Lower lobe of right lung (tissue), 2 donors: ENCODE measurements at regions not wholly inside any gene's neighbourhood (a gene's known extent, or its start where the extent isn't known, plus 50 kb on each side); places are given as distances from the start of the nearest gene placed in this dataset.
"Not testable (repeated sequence)": the region's sequence is repeated elsewhere in the genome, so short reads cannot be mapped to it uniquely, and the experiment has no call there.

Experiments used
- ATAC-seq, 2 donors: fragments of 200-7000 bp; cut with Tn5 transposase; one replicate each; pipeline ENCODE4 v1.9.1; 2020 to 2022; ENCODE audit warnings: mild to moderate bottlenecking in 2 of 2, moderate library complexity in 2 of 2
- DNase-seq: peaks from one replicate; pipeline ENCODE4 v3.0.0-alpha.2; 2020
- H3K27ac ChIP-seq: fragments of 200-600 bp; one replicate; pipeline ENCODE4 v1.8.0; 2022
- H3K27me3 ChIP-seq: fragments of 200-600 bp; one replicate; pipeline ENCODE4 v1.8.0; 2022; ENCODE audit warnings: low read depth
- H3K36me3 ChIP-seq: fragments of 200-600 bp; one replicate; pipeline ENCODE4 v1.8.0; 2022; ENCODE audit warnings: mild to moderate bottlenecking
- H3K4me1 ChIP-seq: fragments of 200-600 bp; one replicate; pipeline ENCODE4 v1.8.0; 2022
- H3K4me3 ChIP-seq: fragments of 200-600 bp; one replicate; pipeline ENCODE4 v1.8.0; 2022; ENCODE audit warnings: mild to moderate bottlenecking
- H3K9me3 ChIP-seq: fragments of 200-600 bp; one replicate; pipeline ENCODE4 v1.8.0; 2022
- intact Hi-C: fragments of 100-400 bp; cut with DNase I; formaldehyde crosslinking; loops from one replicate; pipeline ENCODE4 v1.11.0; 2022
- TF ChIP-seq, protein P1 (sequence below): fragments of 200-600 bp; IDR thresholded peaks from one replicate; pipeline ENCODE4 v1.8.0; 2022; ENCODE audit warnings: antibody characterized with exemption, mild to moderate bottlenecking
- donor health status: DM: no; HTN: yes; CAD: no; lungs with severe emphysema.

DNA sequence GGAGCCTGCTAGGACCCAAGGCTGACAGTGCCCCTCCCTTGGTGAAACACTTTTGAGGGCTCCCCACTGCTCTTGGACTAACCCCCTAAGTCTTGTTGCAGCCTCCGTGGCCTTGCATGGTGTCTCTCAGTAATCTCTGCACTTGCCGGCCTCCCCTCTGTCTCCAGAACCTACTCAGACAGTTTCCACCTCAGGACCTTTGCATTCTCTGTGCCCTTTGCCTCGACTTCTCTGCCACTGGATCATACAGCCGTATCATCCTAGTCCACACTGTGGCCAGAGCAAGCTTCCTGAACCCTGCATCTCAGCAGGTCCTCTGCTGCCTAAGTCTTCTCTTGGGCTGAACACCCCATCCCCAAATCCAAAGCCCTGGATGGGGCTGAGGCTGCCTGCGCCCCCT, 152.0 kb upstream of the PTPN1 start:
- Histone ChIP-seq H3K9me3 (no peaks in the 10 kb centered on the region), H3K4me1 (peaks cover 6% of the 10 kb centered on the region), H3K4me3 (no peak overlapping the region), H3K27me3 (no peaks in the 10 kb centered on the region), H3K36me3 (no peaks in the 10 kb centered on the region), H3K27ac (no peak overlapping the region)
- DNase-seq (no peak), ATAC-seq (no peak)
- TF ChIP-seq, protein P1, sequence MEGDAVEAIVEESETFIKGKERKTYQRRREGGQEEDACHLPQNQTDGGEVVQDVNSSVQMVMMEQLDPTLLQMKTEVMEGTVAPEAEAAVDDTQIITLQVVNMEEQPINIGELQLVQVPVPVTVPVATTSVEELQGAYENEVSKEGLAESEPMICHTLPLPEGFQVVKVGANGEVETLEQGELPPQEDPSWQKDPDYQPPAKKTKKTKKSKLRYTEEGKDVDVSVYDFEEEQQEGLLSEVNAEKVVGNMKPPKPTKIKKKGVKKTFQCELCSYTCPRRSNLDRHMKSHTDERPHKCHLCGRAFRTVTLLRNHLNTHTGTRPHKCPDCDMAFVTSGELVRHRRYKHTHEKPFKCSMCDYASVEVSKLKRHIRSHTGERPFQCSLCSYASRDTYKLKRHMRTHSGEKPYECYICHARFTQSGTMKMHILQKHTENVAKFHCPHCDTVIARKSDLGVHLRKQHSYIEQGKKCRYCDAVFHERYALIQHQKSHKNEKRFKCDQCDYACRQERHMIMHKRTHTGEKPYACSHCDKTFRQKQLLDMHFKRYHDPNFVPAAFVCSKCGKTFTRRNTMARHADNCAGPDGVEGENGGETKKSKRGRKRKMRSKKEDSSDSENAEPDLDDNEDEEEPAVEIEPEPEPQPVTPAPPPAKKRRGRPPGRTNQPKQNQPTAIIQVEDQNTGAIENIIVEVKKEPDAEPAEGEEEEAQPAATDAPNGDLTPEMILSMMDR: no peak
- intact Hi-C loops: no loop called here

GRCh38 chr20:50358971-50359370, 151.2 kb upstream of the PTPN1 start:
- Histone ChIP-seq H3K27me3 (no peaks in the 10 kb centered on the region), H3K36me3 (no peaks in the 10 kb centered on the region), H3K27ac (no peak overlapping the region), H3K9me3 (no peaks in the 10 kb centered on the region), H3K4me1 (peaks cover 6% of the 10 kb centered on the region), H3K4me3 (no peak overlapping the region)
- intact Hi-C loops: no loop called here
- DNase-seq: no peak
- ATAC-seq: no peak
- TF ChIP-seq, protein P1: no peak

GRCh38 chr20:50359607-50360217, 150.5 kb upstream of the PTPN1 start:
- H3K27me3 ChIP-seq: no peaks in the 10 kb centered on the region
- H3K4me1 ChIP-seq: peaks cover 6% of the 10 kb centered on the region
- no peak overlapping the region for H3K27ac ChIP-seq
- peak in 1 of 2 donors; percentile 55 for ATAC-seq
- TF ChIP-seq, protein P1: no peak
- intact Hi-C loops: no loop called here
- H3K9me3 ChIP-seq: no peaks in the 10 kb centered on the region
- no peak overlapping the region for H3K4me3 ChIP-seq
- no peak for DNase-seq
- H3K36me3 ChIP-seq: no peaks in the 10 kb centered on the region

DNA sequence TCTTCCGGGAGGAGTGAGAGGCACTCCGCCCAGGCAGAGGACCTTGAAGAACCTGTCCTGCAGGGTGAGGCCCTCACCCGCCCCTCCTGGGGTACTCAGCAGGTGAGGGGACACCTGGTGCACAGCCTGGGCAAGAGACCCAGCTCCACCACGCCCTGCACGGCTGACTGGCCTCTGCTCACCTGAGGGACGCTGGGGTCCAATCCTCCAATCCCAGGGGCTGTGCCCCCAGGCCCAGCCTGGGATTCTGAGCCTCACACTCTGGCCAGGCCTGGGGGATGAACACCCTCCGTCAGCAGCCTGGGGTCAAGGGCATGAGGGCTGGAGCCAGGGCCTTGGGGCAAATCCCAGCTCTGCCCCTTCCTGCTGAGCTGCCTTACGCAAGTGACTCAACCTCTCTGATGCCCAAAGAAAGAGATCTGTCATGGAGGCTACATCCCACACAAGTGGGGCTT, 149.9 kb upstream of the PTPN1 start:
- peak; percentile 75 for DNase-seq
- peak; percentile 75 to 80 for ATAC-seq

GRCh38 chr20:50360921-50361320, 149.3 kb upstream of the PTPN1 start:
- H3K27ac ChIP-seq: no peak overlapping the region
- no peak for DNase-seq
- peaks cover 1% of the 10 kb centered on the region for H3K9me3 ChIP-seq
- intact Hi-C loops: no loop called here
- no peaks in the 10 kb centered on the region for H3K27me3 ChIP-seq
- H3K4me1 ChIP-seq: peaks cover 6% of the 10 kb centered on the region
- ATAC-seq: no peak
- H3K36me3 ChIP-seq: no peaks in the 10 kb centered on the region
- H3K4me3 ChIP-seq: no peak overlapping the region
- TF ChIP-seq, protein P1: no peak

More for the DNA sequence above, 149.9 kb upstream of the PTPN1 start:
- Histone ChIP-seq H3K27me3 (no peaks in the 10 kb centered on the region), H3K9me3 (no peaks in the 10 kb centered on the region), H3K4me1 (peaks cover 6% of the 10 kb centered on the region), H3K36me3 (no peaks in the 10 kb centered on the region), H3K4me3 (no peak overlapping the region), H3K27ac (no peak overlapping the region)
- intact Hi-C loops: no loop called here
- TF ChIP-seq, protein P1: no peak

- intact Hi-C loops, H3K27me3 ChIP-seq, H3K9me3 ChIP-seq, DNase-seq, H3K36me3 ChIP-seq, ATAC-seq, H3K4me3 ChIP-seq, H3K27ac ChIP-seq: not testable (repeated sequence)
- H3K4me1 ChIP-seq: peaks cover 14% of the 10 kb centered on the region
These were observed 148.0 kb upstream of the PTPN1 start for GRCh38 chr20:50362177-50362576.
